ENCODE measurements at regions not wholly inside any gene's neighbourhood (a gene's known extent, or its start where the extent isn't known, plus 50 kb on each side); places are given as distances from the start of the nearest gene placed in this dataset.

- no peak for TF ChIP-seq CTCF (IDR thresholded peaks at IDR 0.05; ENCODE audit: low read length, missing control alignments)
- H3K4me3 ChIP-seq (replicated peaks; ENCODE audit: low read depth, low read length): no peak overlapping the region
- no peak for DNase-seq (ENCODE audit: low read depth)
Observed at GRCh38 chr2:143875295-143876233, 644.4 kb downstream of the ZEB2 start.

- no peak for TF ChIP-seq CTCF (IDR thresholded peaks at IDR 0.05; ENCODE audit: low read length, missing control alignments)
- no peak overlapping the region for H3K4me3 ChIP-seq (replicated peaks; ENCODE audit: low read depth, low read length)
Observed at GRCh38 chr2:143873886-143874285, 646.0 kb downstream of the ZEB2 start.

GRCh38 chr2:143870696-143871095 is 649.2 kb downstream of the ZEB2 start:
- DNase-seq (ENCODE audit: low read depth): no peak
- TF ChIP-seq CTCF (IDR thresholded peaks at IDR 0.05; ENCODE audit: low read length, missing control alignments): no peak
- H3K4me3 ChIP-seq (replicated peaks; ENCODE audit: low read depth, low read length): no peak overlapping the region

More at GRCh38 chr2:143873886-143874285, 646.0 kb downstream of the ZEB2 start:
- DNase-seq (ENCODE audit: low read depth): no peak

GRCh38 chr2:143856978-143857377 is 662.9 kb downstream of the ZEB2 start:
- no peak for DNase-seq (ENCODE audit: low read depth)
- H3K4me3 ChIP-seq (replicated peaks; ENCODE audit: low read depth, low read length): no peak overlapping the region
- TF ChIP-seq CTCF (IDR thresholded peaks at IDR 0.05; ENCODE audit: low read length, missing control alignments): no peak

- no peak for TF ChIP-seq CTCF (IDR thresholded peaks at IDR 0.05; ENCODE audit: low read length, missing control alignments)
- no peak overlapping the region for H3K4me3 ChIP-seq (replicated peaks; ENCODE audit: low read depth, low read length)
- no peak for DNase-seq (ENCODE audit: low read depth)
Observed at GRCh38 chr2:143852759-143853158, 667.2 kb downstream of the ZEB2 start.

GRCh38 chr2:143850084-143850483 is 669.8 kb downstream of the ZEB2 start:
- H3K4me3 ChIP-seq (replicated peaks; ENCODE audit: low read depth, low read length): no peak overlapping the region
- TF ChIP-seq CTCF (IDR thresholded peaks at IDR 0.05; ENCODE audit: low read length, missing control alignments): no peak
- DNase-seq (ENCODE audit: low read depth): no peak

- DNase-seq (ENCODE audit: low read depth): no peak
- no peak for TF ChIP-seq CTCF (IDR thresholded peaks at IDR 0.05; ENCODE audit: low read length, missing control alignments)
- no peak overlapping the region for H3K4me3 ChIP-seq (replicated peaks; ENCODE audit: low read depth, low read length)
Observed at GRCh38 chr2:143847257-143847656, 672.7 kb downstream of the ZEB2 start.

All from fibroblast of pulmonary artery (primary cell).